ENCODE measurements at regions not wholly inside any gene's neighbourhood (a gene's known extent, or its start where the extent isn't known, plus 50 kb on each side); places are given as distances from the start of the nearest gene placed in this dataset.

GRCh38 chr14:101174522-101174838 lies 271.0 kb upstream of the RTL1 start:
- Histone ChIP-seq H3K27ac (ENCODE audit: low read depth, low read length, poor library complexity, severe bottlenecking) (no peak overlapping the region), H3K4me3 (ENCODE audit: low read depth, low read length, poor library complexity, severe bottlenecking) (no peak overlapping the region), H3K36me3 (ENCODE audit: insufficient read depth, low read length, poor library complexity, severe bottlenecking) (no peaks in the 10 kb centered on the region), H3K4me1 (ENCODE audit: insufficient read depth, low read length, poor library complexity, severe bottlenecking) (no peaks in the 10 kb centered on the region), H3K27me3 (replicated peaks; ENCODE audit: insufficient read depth, low read depth, low read length, poor library complexity) (no peaks in the 10 kb centered on the region), H3K9me3 (ENCODE audit: low read depth, low read length, poor library complexity, severe bottlenecking) (no peaks in the 10 kb centered on the region)
- no TSS peak for BruUV-seq (replicated peaks)
- TF ChIP-seq CTCF (conservative IDR thresholded peaks at IDR 0.05; ENCODE audit: low read depth, low read length) = no peak
- no peak for TF ChIP-seq EZH2 (IDR thresholded peaks at IDR 0.05; ENCODE audit: borderline replicate concordance, low read depth, low read length, poor library complexity, severe bottlenecking)
- intact Hi-C loops (cut with micrococcal nuclease; ENCODE audit: unreplicated experiment) = no loop called here
- ChIA-PET CTCF (no interaction called here), POLR2A (ENCODE audit: low non-redundant PET) (no interaction called here)
- DNase-seq (ENCODE audit: low spot score) = no peak

GRCh38 chr14:101174980-101175606 lies 271.6 kb upstream of the RTL1 start:
- H3K4me3 ChIP-seq (ENCODE audit: low read depth, low read length, poor library complexity, severe bottlenecking) = no peak overlapping the region
- CTCF ChIA-PET = no interaction called here
- H3K27ac ChIP-seq (ENCODE audit: low read depth, low read length, poor library complexity, severe bottlenecking) = no peak overlapping the region
- POLR2A ChIA-PET (ENCODE audit: low non-redundant PET) = no interaction called here
- intact Hi-C loops (cut with micrococcal nuclease; ENCODE audit: unreplicated experiment) = no loop called here
- no peaks in the 10 kb centered on the region for H3K36me3 ChIP-seq (ENCODE audit: insufficient read depth, low read length, poor library complexity, severe bottlenecking)
- H3K4me1 ChIP-seq (ENCODE audit: insufficient read depth, low read length, poor library complexity, severe bottlenecking) = no peaks in the 10 kb centered on the region
- no TSS peak for BruUV-seq (replicated peaks)
- no peak for TF ChIP-seq EZH2 (IDR thresholded peaks at IDR 0.05; ENCODE audit: borderline replicate concordance, low read depth, low read length, poor library complexity, severe bottlenecking)
- no peak for TF ChIP-seq CTCF (conservative IDR thresholded peaks at IDR 0.05; ENCODE audit: low read depth, low read length)
- H3K27me3 ChIP-seq (replicated peaks; ENCODE audit: insufficient read depth, low read depth, low read length, poor library complexity) = no peaks in the 10 kb centered on the region
- H3K9me3 ChIP-seq (ENCODE audit: low read depth, low read length, poor library complexity, severe bottlenecking) = no peaks in the 10 kb centered on the region
- no peak for DNase-seq (ENCODE audit: low spot score)

- Histone ChIP-seq H3K36me3 (ENCODE audit: insufficient read depth, low read length, poor library complexity, severe bottlenecking) (no peaks in the 10 kb centered on the region), H3K27me3 (replicated peaks; ENCODE audit: insufficient read depth, low read depth, low read length, poor library complexity) (no peaks in the 10 kb centered on the region), H3K4me1 (ENCODE audit: insufficient read depth, low read length, poor library complexity, severe bottlenecking) (no peaks in the 10 kb centered on the region), H3K4me3 (ENCODE audit: low read depth, low read length, poor library complexity, severe bottlenecking) (no peak overlapping the region), H3K27ac (ENCODE audit: low read depth, low read length, poor library complexity, severe bottlenecking) (no peak overlapping the region), H3K9me3 (ENCODE audit: low read depth, low read length, poor library complexity, severe bottlenecking) (no peaks in the 10 kb centered on the region)
- no TSS peak for BruUV-seq (replicated peaks)
- no peak for TF ChIP-seq CTCF (conservative IDR thresholded peaks at IDR 0.05; ENCODE audit: low read depth, low read length)
- no peak for TF ChIP-seq EZH2 (IDR thresholded peaks at IDR 0.05; ENCODE audit: borderline replicate concordance, low read depth, low read length, poor library complexity, severe bottlenecking)
- intact Hi-C loops (cut with micrococcal nuclease; ENCODE audit: unreplicated experiment) = no loop called here
- CTCF ChIA-PET = no interaction called here
- POLR2A ChIA-PET (ENCODE audit: low non-redundant PET) = no interaction called here
- no peak for DNase-seq (ENCODE audit: low spot score)
These were observed 272.4 kb upstream of the RTL1 start for GRCh38 chr14:101175731-101176534.

Measured in A673 (cell line).